ENCODE measurements at regions not wholly inside any gene's neighbourhood (a gene's known extent, or its start where the extent isn't known, plus 50 kb on each side); places are given as distances from the start of the nearest gene placed in this dataset.

GRCh38 chr2:241976296-241976695 is 106.8 kb downstream of the RTP5 start:
- TF ChIP-seq PBX3 (IDR thresholded peaks at IDR 0.05) = no peak
- TF ChIP-seq CTCF (IDR thresholded peaks at IDR 0.05) = no peak
- no peak for TF ChIP-seq POLR2A (IDR thresholded peaks at IDR 0.05; ENCODE audit: low read length)
- no peak for TF ChIP-seq JUNB (IDR thresholded peaks at IDR 0.05)

Measured in A549 (cell line).